ENCODE measurements at regions not wholly inside any gene's neighbourhood (a gene's known extent, or its start where the extent isn't known, plus 50 kb on each side); places are given as distances from the start of the nearest gene placed in this dataset.

GRCh38 chr5:5644249-5644648 is 221.8 kb downstream of the ICE1 start:
- no peak for DNase-seq (ENCODE audit: low read depth)
- H3K4me3 ChIP-seq (ENCODE audit: low read depth, low read length): no peak overlapping the region
- TF ChIP-seq CTCF (IDR thresholded peaks at IDR 0.05; ENCODE audit: insufficient read depth, low read length): no peak

GRCh38 chr5:5643481-5643880 is 221.0 kb downstream of the ICE1 start:
- H3K4me3 ChIP-seq (ENCODE audit: low read depth, low read length): no peak overlapping the region
- DNase-seq (ENCODE audit: low read depth): no peak
- no peak for TF ChIP-seq CTCF (IDR thresholded peaks at IDR 0.05; ENCODE audit: insufficient read depth, low read length)

DNA sequence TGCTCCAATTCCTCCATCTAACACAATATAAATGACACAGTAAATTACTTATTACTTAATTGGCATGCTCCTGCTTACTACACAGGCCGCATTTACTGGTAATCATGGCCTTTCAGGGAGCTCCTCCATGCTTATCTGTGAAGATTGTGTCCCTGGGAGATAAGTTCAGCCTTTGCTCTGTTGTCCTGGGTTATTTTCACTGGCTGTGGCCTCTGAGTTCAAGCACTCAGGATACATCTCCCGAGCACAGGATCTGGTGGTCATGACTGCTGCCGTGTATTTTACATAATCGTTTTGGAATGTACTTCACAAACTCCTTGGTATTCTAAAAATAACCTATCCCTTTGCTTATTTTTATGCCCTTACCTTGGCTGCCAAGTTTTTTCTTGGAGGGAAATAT is 215.7 kb downstream of the ICE1 start:
- DNase-seq (ENCODE audit: low read depth): no peak
- H3K4me3 ChIP-seq (ENCODE audit: low read depth, low read length): no peak overlapping the region
- TF ChIP-seq CTCF (IDR thresholded peaks at IDR 0.05; ENCODE audit: insufficient read depth, low read length): no peak

DNA sequence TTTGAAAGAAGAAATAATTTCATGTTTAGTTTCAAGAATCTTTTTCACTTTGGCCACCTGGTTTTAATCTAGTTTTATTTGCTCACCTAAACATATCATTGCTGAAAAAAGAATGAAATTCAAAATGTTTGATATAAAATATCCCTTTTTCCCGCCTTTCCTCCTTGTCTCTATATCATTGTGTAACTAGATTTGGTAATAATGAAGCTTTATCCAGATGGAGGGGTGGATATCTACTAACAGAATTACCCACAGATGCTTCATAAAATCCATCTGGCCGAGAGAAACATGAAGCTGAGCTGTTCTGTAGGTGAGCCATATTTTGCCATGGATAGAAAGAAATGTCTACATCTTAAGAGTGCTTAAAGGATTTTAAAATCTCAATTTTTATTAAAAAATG is 214.7 kb downstream of the ICE1 start:
- no peak overlapping the region for H3K4me3 ChIP-seq (ENCODE audit: low read depth, low read length)
- TF ChIP-seq CTCF (IDR thresholded peaks at IDR 0.05; ENCODE audit: insufficient read depth, low read length): no peak
- DNase-seq (ENCODE audit: low read depth): no peak

DNA sequence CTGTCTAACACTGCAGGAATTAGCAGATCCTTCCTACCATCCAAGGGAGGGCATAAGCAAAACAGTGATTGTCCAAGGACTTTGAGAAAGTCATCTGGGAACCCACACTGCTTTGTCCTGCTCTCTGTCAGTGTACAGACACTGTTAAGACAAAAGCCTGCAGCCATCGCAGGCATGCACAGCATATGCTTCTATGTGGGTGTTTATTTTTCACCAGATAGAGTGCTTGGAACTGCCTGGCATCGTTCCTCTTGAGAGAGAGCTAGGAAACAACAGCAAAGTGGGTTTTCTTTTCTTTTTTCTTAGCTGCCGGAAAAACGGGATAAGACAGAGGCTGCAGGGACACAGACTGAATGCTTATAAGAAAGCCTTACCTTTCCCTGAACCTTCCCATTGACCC is 212.3 kb downstream of the ICE1 start:
- no peak for DNase-seq (ENCODE audit: low read depth)
- no peak for TF ChIP-seq CTCF (IDR thresholded peaks at IDR 0.05; ENCODE audit: insufficient read depth, low read length)
- H3K4me3 ChIP-seq (ENCODE audit: low read depth, low read length): no peak overlapping the region

GRCh38 chr5:5633579-5633978 is 211.1 kb downstream of the ICE1 start:
- no peak for TF ChIP-seq CTCF (IDR thresholded peaks at IDR 0.05; ENCODE audit: insufficient read depth, low read length)

DNA sequence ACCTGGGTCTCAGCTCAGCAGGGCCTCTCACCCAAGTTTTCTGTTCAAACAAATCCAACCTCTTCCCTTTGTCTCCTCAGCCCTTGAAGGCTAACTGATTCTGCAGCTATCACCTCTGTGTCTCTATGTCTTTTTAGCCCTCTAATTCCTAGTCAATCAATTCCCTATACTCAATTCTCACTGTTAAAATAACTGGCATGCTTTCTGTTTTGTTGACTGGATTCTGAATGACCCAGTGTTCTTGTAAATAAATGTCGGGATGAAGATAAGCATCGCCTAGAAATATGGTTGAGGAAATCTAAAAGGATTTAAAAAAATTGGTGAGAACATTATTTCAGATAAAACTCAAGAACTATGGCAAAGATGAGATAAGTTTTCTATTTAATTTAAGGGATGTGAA is 210.2 kb downstream of the ICE1 start:
- H3K4me3 ChIP-seq (ENCODE audit: low read depth, low read length): no peak overlapping the region
- no peak for DNase-seq (ENCODE audit: low read depth)
- TF ChIP-seq CTCF (IDR thresholded peaks at IDR 0.05; ENCODE audit: insufficient read depth, low read length): no peak

More at GRCh38 chr5:5633579-5633978, 211.1 kb downstream of the ICE1 start:
- no peak for DNase-seq (ENCODE audit: low read depth)
- no peak overlapping the region for H3K4me3 ChIP-seq (ENCODE audit: low read depth, low read length)
